HG03378 (cell line): ENCODE measurements at regions not wholly inside any gene's neighbourhood (a gene's known extent, or its start where the extent isn't known, plus 50 kb on each side); places are given as distances from the start of the nearest gene placed in this dataset.

ENCODE experiments used
- ATAC-seq: cut with Tn5 transposase; IDR thresholded peaks from one replicate; pipeline ENCODE4 v1.9.1; 2021; ENCODE audit warnings: mild to moderate bottlenecking, moderate library complexity; ENCODE audit not compliant: unreplicated experiment

DNA sequence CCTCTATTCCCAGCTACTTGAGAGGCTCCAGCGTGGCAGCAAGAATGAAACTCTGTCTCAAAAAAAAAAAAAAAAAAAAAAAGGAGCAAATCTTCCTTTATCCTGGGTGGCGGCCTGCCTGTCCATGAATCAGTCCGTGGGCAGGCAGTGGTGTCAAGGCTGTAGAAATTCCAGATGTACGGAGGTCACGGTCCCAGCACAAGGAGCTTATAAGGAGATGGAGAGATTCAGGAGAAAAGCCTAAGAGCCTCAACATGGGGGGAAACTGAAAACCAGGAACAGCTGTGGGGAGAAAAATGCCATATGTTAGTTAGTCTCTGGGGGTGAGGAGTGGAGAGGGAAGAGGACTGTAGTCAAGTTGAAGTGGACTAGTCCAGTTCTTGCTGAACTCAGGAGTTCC is 130.5 kb upstream of the CRY1 start:
- no peak for ATAC-seq

DNA sequence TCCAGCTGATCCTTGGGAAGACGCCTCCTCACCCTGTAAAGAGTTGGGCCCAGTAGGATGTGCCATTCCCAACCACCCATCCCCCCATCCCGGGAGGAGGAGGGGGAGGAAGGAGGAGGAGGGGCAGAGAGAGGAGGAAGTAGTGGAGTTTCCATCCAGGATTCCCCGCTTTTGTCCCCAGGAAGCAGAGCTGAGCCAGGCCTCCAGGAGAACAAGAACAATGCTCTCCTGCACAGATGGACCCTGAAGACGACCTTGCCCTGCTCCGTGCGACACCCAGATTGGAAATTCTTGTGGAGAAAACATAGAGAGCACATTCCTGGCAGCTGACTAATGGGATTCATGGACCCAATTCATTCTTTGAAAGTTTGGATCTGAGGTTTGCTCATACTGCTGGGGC is 132.3 kb upstream of the CRY1 start:
- ATAC-seq = no peak

DNA sequence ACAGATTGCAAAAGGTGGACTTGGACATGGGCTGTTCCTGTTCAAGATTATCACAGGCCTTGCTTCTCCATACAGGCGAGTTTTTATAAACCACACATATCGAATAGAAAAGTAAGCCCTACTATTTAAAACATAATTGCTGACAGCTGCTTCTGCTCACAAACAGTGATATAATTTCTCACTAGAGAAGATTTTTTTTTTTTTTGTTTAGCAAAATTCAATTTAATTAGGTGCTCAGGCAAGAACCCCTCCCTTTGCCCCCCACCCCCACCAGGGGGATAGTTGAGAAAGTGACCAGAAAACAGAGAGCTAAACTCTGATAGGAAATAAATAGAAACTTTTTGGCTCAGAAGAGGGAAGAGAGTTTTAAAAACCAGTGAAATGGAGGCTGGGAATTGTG is 132.8 kb upstream of the CRY1 start:
- no peak for ATAC-seq

DNA sequence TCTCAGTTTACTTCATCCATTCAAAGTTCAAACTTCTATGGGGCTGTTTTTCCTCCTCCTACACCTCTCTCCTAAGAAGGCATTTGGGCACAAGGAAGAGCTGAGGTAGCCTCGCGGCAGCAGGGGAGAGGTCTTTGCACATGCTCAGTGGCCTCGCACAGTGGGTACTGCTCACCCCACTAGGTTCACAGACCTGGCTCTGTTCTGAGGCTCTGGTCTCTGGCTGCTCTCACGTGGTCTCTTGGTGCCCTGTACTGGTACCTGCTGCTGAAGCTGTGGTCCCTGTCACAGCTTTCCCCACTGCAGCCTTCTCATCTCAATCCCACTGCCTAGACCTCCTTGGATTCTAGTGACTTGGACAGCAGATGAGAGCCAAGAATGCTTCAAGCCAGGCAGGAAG is 134.7 kb upstream of the CRY1 start:
- no peak for ATAC-seq

DNA sequence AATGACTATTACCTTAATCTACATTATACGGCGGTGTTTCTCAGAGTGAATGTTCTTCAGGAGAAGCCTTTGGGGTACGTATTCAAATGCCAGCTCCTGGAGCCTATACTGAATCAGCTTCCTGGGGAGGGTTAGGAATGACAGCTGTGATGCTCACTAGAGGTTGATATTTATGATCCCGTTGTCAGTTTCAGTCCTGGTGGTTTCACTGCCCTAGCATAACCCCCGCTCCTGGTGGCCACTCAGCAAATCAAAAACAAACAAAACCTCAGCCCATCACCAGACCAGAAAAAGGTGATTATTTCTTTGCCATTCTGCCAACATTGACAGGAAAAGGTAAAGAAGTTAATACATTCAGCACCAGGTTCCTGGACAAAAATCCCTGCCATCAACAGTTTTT is 136.5 kb upstream of the CRY1 start:
- ATAC-seq = no peak

DNA sequence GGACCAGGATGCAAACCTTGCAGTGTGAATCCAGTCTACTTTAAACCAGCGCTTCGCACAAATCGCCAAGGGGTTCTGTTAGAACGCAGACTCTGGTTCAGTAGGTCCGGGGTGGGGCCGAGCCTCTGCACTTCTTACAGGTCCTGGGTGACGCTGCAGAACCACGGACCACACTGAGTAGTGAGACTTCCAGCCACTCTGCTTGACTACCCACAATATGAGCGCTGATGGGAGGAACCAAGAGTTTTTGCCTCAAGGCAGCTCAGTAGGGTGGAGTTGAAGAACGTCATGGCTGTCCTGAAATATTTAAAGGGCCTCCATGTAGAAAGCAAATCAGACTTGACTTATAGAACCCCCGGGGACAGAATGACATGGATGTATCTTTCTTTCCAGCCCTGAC is 138.0 kb upstream of the CRY1 start:
- ATAC-seq = no peak

DNA sequence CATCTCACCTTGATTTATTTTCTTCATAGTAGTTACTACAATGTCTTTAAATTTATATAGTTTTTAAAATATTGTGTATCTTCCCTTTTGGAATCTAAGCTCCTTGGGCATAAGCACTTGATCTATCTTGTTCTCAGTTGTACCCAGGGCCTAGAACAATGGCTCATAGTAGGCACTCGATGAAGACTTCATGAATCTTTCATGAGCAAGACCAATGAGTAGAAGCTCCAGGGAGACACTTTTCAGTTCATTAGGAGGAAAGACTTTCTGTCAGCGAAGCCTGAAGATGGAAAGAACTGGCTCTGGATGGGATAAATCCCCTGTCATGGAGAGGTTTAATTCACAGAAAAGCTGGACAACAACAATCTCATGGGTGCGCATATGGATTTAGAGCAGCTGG is 140.2 kb upstream of the CRY1 start:
- ATAC-seq = no peak

DNA sequence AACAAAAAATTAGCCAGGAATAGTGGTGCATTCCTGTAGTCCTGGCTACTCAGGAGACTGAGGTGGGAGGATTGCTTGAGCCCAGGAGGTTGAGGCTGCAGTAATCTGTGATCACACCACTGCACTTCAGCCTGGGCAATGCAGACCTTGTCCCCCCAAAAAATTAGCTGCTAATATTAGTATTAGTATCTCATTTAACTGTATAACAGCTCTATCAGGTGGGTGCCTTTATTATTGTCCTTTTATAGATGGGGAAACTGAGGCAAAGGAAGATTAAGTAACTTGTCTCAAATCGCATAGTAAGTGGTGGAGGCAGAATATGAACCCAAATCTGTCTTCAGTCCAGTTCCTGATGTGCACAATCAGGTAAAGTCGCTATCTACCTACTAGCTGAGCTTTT is 142.3 kb upstream of the CRY1 start:
- ATAC-seq = no peak

DNA sequence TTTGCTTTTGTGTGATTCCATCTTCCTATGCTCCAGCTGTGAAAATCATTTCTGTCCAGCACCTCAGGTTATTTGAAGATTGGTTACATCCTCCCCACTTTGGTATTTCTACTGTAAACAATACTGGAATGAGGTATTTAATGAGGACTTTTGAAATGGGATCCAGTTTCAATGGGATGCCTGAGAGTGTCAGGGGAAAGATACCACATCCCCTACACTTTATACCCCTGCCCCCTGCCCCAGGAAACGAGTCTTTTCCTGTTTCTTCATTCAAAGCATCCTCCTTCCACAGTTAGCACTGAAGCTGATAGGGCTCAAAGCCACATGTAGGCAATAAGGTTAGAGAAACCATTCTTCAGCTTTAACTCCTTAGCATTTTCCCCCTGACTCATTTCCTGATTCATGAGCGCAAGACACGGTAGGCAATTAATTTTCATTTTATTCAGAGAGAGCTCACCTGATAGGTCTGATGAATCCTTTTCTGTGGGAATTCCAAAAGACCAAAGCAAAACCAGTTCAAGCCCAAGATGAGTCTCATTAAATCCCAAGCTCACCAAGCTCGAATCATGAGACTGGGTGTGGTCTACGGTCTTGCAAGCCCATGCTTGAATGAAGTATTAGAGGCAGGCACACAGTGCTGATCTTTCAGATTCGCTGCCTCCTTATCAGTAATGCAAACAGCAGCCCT is 143.6 kb upstream of the CRY1 start:
- ATAC-seq = no peak

DNA sequence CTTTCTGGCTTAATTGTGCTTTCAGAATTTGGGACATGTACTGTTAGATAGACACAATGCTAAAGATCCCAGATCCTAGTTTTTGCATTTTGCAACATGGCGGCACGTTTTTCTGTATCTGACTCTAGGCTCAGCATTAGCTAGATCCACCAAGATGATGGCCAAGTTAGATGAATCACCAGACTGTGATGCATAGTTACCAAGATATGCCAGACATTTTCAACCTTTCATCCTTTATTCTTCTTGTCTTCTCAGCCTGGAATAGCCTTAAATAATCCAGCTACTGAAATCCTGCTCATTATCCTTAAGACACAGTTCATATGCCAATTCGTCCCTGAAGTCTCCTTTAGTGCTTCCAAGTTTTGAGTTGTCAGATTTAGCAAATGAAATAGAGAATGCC is 144.9 kb upstream of the CRY1 start:
- no peak for ATAC-seq

DNA sequence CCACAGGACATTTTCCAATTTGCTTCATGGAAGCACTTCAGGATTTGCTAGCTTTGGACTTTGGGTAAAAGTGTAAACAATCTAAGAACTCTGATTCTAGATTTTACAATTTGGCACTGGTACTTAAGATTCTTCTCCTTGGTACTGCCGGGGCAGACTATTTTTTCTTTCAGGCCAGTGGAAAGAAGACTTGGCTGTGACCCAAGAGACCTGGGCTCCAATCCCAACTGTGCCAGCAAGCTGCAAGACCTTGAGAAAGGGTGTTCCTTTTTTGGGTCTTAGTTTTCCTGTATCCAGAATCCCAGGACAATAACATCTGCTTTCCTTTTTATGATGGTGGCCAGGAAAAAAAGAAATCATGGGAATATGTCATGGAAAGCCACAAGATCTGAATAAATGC is 148.1 kb upstream of the CRY1 start:
- ATAC-seq = no peak

DNA sequence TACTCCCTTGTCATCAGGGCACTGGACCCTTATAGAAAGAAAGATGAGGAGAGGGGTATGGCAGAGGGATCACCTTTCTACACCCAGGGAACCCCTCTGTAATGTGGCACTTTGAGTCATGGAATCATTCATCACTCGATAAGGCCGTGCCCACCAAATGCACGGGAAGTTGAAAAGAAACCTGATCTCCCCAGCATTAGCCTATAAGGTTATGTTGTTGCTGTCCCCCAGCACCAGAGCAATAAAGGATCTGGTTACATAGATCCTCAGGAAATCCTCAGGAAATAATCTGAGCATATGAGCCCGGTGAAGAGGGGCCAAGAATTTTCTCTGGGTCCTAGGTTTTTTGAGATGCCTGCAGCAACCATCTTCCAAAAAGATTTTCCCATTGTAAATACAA is 148.8 kb upstream of the CRY1 start:
- no peak for ATAC-seq

DNA sequence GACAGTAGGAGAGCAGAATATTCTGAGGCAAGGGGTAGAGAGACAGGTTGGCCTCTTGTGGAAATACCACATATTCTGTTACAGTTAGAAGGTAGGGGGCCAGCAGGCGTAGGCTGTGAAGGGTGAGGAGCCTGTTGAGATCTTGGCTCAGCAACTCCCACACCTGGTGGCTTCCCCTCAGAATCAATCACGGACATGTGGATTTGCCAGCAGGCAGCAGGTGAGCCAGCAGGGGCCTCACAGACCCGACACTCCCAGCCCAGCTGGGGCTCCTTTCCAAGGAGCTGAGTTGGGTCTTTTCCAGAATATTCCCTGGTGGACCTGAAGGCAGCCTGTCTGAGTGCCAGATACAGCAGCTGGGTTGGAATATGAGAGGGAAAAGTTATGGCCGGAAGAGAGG is 150.0 kb upstream of the CRY1 start:
- ATAC-seq = no peak

DNA sequence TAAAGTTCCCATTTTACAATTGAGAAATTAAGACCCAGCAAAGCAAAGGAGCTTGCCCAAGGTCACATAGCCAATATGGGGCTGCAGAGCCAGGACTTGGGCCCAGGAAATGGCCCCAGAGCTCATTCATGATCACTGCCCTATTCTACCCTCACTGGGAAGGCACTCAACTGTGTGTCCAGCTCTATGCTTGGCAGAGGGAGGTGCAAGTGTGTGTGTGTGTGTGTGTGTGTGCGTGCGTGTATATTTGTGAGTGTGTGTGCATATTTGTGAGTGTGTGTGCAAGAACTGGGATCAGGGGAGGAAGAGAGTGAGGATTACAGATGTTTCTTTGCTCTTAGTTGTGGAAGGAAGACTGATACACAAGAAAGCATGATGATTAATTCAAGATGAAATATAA is 151.2 kb upstream of the CRY1 start:
- no peak for ATAC-seq

DNA sequence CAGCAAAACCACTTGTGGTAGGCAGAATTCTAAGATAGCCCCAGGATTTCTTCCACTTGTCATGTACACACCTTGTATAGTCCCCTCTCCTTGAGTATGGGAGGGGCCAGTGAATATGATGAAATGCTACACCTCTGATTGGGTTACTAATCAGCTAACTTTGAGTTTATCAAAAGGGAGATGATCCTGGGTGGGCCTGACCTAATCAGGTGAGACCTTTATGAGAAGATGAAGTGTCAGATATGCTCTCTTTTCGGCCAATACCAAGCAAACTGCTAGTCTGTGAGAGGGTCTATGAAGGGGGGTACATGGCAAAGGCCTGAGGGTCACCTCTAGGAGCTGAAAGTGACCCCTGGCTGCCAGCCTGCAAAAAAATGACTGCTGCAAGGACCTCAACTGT is 154.3 kb upstream of the CRY1 start:
- no peak for ATAC-seq

DNA sequence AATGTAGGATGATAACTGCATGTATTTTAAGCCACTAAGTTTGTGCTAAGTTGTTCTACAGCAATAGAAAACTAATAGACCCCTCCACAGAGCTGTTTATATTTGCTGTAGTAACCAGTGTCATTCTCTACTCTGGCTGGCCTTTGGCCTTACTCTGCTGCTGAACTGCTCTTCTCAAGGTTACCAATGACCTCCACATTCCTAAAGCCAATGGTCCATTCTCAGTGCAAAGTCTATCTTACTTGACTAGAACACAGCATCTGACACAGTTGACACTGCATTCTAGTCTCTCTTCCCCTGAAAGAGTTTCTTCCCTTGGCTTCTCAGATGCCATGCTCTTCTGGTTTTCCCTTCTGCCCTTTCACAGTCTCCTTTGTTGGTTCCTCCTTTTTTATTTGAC is 154.8 kb upstream of the CRY1 start:
- ATAC-seq = no peak

DNA sequence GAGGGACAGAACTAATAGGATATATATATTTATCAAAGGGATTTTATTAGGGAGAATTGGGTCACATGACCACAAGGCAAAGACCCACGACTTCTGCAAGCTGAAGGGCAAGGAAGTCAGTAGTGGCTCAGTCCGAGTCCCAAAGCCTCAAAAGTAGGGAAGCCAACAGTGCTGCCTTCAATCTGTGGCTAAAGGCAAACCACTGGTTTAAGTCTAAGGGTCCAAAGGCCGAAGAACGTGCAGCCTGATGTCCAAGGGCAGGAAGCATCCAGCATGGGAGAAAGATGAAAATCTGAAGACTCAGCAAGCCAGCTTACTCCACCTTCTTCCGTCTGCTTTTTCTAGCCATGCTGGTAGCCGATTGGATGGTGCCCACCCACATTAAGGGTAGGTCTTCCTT is 157.9 kb upstream of the CRY1 start:
- no peak for ATAC-seq

DNA sequence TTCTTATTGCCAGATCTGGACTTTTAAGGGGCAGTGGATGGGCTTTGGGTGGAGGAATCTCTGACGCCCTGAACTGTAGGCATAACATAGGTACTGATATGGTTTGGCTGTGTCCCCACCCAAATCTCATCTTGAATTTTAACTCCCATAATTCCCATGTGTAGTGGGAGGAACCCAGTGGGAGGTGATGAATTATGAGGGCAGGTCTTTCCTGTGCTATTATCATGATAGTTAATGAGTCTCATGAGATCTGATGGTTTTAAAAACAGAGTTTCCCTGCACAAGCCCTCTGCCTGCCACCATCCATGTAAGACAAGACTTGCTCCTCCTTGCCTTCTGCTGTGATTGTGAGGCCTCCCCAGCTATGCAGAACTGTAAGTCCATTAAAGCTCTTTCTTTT is 160.0 kb upstream of the CRY1 start:
- no peak for ATAC-seq

DNA sequence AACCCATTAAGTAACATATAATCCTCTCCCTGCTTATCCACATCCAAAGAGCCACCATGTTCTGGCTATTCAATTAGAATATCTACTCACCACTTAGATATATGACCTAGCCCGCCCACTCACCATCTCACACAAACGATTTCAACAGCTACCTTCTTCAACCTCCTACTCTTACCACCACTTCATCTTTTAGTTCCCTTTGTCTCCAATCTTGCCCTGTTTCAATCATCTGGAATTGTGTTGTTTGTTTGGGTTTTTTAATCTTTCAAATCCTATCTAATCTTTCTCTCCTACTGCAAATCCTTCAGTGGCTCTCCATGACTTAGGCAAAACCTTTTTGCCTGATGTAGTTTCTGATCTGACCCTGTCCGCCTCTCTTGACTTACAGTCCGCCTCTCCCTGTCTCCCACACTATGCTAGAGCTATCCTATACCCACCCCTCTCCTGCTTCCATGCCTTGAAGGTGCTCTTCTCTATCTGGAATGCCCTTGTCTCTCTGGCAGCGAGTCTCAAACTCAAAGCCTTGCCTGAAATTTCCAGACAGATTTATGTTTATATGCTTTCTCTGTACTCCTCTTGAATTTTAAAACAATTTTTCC is 161.0 kb upstream of the CRY1 start:
- no peak for ATAC-seq

DNA sequence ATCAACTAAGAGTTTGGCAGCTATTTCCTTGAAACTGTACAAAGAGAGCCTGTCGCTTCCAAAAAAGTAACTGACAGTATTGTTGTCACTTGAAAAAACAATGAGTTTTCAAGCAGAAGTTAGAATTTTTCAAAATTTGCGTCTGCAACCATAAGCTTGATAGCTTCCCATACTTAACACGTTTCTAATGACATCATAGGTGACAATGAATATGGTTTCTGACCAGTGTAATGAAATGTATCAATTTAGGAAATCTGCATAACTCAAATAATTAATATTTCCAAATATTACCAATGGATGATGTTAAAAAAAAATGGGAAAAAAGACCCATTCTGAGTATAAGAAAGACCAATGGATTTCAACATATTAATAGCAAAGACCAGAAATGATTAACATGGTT is 165.4 kb upstream of the CRY1 start:
- no peak for ATAC-seq

DNA sequence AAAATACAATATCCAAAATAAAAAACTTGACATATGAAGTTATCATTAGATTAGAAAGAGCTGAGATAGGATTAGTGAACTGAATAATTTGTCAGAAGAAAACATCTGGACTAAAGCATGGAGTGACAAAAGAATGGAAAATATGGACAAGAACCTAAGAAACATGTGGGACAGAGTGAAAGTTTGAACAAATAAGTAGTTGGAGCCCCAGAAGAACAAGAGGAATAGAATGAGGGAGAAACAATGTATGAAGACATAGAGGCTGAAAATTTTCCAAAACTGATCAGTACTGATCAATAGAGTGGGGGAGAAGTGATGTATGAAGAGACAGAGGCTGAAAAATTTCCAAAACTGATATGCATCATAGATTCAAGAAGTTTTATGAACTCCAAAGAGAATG is 170.6 kb upstream of the CRY1 start:
- no peak for ATAC-seq

DNA sequence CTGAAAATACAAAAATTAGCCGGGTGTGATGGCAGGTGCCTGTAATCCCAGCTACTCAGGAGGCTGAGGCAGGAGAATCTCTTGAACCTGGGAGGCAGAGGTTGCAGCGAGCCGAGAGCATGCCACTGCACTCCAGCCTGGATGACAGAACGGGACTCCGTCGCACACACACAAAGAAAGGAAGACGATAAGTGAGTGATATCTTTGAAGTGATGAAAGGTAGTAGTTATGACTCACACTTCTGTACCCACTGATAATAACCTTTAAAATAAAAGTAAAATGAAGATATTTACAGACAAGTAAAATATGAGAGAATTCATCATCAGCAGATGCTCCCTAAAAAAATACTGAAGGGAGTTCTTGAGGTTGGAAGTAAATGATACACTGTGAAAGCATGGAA is 171.3 kb upstream of the CRY1 start:
- ATAC-seq = no peak

DNA sequence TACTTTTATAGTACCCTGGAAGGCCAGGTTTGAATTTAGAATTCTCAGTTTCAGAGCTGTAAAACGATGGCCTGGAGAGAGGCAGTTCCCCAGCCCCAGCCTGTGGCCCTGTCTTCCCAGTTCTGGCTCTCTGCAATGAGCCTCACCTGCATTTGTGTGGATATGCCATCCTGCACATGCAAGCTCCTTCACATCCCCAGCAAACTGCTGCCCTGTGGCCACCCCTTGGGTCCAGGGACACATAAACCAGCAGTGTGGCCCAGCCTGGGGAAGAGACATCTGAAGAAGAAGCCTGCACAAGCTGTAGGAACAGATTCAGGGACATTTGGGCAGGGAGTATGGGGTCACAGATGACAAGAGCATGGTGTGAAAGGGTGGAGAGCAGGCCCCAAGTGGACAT is 174.3 kb upstream of the CRY1 start:
- ATAC-seq = no peak
